HG03378 (cell line): ENCODE measurements at regions not wholly inside any gene's neighbourhood (a gene's known extent, or its start where the extent isn't known, plus 50 kb on each side); places are given as distances from the start of the nearest gene placed in this dataset.

Experiments
- ATAC-seq: cut with Tn5 transposase; IDR thresholded peaks from one replicate; pipeline ENCODE4 v1.9.1; 2021; ENCODE audit warnings: mild to moderate bottlenecking, moderate library complexity; ENCODE audit not compliant: unreplicated experiment

DNA sequence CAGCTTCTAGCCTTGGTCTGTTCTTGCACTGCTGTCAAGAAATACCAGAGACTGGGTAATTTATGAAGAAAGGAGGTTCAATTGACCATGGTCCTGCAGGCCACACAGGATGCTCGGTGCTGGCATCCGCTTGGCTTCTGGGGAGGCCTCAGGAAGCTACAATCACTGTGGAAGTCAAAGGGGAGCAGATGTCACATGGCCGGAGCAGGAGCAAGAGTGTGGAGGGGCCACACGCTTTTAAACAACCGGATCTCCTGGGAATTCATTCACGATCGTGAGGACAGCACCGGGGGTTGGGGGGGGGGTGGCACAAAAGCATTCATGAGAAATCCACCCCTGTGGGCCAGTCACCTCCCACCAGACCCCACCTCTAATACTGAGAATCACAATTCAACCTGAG is 850.4 kb upstream of the SALL3 start:
- no peak for ATAC-seq

DNA sequence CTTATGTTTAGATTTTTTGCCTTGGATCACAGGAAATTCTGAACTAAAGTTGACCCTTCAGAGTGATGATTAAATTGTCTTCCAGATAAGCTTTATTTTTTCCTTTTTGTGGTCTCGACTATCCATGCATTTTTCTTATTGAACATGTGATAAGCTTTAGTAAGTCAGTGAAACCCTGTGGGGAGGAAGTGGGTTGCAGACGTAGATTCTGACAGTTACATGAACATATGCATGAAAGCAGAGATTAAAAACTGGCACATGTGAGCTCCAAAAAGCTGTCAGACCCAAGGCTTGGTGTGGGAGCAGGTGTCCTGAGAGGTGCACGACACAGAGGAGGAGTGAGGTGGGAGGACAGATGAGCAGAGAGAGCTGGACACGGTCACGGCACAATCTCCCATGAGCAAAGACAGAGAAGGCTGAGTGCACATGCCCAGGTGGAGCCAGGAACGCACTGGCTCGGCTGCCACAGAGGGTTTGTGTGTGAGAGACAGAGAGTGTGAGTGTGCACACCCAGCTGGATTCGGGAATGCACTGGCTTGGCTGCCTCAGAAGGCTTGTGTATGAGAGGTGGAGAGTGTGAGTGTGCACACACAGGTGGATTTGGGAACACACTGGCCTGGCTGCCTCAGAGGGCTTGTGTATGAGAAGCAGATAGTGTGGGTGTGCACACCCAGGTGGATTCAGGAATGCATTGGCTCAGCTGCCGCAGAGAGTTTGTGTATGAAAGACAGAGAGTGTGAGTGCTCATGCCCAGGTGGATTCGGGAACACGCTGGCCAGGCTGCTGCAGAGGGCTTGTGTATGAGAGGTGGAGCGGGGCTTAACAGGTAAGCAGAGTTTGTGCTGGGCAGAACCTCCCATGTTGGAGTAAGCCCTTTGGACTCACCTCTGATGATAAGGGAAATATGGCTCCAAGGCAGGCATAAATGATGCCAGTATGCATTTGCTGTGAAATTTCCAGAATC is 849.1 kb upstream of the SALL3 start:
- no peak for ATAC-seq

DNA sequence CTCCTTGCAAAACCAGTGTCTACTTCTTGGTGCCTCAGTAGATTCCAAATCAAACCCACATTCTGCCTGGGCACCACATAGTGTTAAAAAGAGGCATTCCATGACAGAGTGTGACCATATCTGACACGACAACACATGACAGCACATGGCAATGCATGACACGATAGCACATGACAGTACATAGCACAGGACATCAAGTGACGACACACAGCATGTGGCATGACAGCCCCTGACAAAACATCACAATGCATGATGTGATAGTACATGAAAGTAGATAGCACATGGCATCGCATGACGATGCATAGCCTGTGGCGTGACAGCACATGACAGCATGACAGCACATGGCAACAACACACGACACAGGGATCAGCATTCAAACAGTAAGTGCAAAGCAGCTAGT is 845.9 kb upstream of the SALL3 start:
- no peak for ATAC-seq

DNA sequence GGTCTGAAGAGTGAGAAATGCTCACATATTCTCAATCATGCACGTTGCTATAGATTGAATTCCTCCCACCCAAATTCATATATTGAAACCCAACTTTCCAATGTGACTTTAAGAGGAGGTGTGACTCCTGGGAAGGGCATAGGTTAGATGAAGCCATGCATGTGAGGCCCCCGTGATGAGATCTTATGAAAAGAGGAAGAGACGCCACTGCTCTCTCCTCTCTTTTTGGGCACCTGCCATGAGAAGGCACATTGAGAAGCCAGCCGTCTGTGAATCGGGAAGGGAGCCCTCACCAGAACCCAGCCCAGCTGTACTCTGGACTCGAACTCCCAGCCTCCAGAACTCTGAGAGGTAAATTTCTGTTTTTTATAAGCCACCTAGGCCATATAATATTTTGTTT is 842.6 kb upstream of the SALL3 start:
- ATAC-seq = no peak

DNA sequence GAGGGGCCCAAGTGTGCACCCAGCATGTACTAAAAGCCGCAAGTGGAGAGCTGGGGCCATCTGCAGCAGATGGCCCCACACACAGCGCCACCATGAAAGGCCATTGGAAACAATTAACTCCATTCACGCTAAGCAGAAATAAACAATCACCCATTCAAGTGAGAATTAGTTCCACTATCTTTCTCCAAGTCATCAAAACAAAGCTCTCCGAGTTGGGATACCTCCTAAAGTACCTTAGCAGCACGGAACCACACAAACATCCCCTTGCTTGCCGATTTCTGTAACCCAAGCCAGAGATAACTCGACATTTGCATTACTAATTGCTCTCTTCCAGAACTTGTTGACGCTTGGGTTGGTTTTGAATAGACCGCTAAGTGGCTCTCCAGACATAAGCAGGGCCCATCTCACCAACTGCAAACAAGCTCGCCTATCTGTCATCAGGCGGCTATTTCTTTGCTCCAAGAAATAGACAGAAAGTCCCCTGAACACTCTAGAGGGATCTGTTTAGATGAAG is 840.6 kb upstream of the SALL3 start:
- ATAC-seq = no peak

DNA sequence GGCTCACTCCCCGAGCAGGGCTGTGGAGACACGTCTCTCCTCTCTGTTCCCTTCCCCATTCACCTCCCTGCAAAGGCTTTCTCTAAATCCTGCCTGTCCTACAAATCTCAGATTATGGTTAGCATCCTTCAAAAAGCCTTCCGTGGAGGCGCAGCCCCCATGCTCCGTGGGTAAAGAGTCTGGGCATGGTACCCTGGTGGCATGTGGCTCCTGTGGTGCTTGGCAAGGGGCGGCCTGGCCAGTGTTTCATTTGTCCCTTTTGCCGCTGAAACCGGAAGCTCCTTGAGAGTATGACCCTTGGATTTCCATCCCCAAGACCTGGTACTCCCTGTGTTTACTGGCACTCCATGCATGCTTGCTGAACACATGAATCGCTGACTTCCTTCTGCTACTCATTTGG is 839.3 kb upstream of the SALL3 start:
- no peak for ATAC-seq

DNA sequence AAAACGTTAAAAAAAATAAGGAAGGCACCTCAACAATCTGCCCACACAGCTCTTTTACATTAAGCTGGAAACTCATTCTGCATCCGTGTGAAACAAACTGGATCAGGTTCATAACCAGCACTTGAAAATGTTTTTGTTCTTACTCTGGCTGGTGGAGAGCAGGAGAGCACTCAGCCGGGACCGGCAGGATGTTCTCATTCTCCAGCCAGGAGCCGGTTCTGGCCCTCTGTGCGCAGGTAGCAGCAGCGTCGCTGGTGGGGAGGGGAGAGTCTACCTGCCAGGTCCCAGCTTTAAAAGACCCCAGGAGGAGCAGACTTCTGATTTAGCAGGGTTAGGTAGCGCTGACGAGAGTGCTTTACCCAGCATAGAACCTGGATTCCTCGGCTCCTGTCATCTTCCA is 834.9 kb upstream of the SALL3 start:
- no peak for ATAC-seq

DNA sequence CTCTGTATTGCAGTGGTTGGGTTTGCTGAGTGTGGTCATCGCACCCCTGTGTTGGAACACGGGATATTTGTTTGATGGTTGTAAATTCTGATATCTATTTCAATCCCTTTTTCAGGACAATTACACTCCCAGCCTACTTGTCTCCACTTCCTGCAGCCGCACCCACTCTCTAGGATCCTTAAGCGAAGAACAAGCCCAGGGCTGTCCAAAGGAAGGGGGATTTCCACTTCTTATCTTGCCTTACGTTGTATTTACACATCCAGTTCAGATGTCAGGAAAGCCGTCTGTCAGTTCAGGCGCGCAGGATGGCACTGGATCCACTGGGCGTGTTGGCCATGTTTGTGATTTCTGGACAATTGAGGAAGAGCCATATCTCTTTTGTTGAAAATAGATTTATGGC is 834.5 kb upstream of the SALL3 start:
- ATAC-seq = no peak

DNA sequence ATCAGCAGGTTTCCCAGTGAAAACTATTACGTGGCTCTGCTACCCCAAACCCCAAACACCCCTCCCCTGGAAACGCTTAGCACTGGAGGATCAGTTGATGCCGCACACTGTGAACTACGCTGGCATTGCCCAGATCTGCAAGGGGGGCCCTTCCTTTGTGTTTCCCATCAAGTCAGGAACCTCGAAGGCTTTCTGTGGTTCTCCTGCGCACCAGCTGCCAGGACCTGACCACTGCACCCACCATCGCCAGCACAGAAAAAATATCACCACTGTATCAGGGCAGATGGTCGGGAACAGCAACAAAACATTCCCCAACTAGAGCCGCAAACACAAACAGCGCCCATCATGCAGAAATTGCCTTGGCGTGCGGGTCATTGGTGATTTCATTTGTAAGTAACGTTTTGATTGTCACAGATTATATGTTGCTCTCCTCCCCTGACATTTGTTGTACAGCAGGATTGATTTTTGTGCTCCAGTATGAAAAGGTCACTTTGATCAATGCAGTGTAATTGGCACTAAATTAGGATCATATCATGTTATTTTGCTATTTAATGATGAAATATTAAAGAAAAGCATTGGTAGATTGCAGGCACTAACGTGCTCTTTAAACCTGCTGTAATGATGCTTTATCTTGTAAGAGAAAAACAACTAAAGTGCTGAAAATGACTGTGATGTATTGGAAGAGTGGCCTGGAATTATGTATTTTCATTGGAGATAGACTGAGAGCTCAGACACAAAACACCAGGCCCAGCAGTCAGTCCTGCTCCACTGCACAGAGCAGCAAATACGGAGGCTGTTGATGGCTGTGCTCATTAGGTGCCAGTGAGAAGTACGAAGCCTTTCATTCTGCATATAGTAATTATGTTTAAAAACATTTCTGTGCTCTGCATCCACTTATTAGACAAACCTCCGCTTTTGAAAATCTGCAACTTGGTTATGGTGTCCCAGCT is 833.2 kb upstream of the SALL3 start:
- ATAC-seq = no peak

DNA sequence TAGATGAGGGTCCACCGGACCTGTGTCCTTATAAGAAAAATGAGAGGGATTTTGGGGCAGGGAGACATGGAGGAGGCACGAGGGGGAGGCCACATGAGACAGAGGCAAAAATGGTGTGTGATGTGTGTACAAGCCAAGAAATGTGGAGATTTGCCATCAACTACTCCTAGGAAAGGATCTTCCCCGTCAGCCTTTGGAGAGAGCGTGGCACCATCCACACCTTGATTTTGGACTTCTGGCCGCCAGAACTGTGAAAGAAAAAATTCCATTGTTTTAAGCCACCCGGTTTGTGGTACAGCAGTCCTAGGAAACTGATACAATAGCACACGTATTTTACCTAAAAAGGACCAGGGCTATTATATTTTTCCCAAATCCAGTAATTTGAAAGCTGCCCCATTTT is 829.0 kb upstream of the SALL3 start:
- no peak for ATAC-seq

DNA sequence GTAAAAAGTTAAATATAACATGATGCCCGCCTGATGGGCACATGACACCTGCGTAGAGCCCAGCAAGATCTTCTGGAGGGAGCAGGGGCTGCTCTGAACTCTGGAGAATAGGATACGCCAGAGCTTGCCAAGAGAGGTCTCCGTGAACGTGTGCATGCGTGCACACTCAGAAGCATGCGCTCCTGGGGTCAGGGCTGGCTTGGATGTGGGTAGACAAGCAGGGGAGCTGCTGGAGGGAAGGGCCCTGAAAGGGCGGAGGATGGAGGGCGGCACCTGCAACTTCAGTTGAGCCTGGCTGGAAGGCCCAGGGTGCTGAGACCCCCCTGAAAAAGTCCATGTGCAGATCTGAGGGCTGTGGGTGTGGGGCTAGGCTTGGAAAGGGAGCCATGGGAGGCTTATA is 828.4 kb upstream of the SALL3 start:
- ATAC-seq = no peak

DNA sequence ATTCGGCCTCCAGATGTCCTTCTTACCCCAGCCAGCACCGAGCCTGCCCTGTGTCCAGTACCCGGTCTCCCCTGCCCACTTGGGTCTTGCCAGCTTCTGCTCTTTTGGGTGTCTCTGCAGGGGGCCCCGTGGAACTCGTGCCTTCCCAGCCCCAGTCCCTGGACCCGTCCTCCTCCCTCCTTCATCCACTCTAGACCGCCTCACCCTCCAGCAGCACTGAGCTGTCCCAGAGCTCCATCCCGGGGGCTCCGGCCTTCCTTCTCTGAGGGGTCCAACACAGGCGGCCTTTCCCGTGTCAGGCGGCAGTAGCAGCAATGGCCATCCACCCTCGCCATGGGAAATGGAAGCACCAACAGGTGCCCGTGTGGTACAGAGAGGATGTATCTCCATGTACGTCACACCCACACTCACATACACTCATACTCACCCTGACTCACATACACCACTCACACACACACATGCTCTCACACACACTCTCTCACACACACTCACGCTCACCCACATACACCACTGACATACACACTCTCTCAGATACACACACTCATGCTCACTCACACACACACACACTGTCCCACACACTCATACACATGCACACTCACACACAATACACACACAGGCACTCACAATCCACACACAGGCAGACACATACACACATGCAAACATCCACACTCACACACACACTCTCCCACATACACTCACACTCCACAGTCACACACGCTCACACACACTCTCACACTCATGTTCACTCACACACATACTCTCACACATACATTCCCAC is 827.5 kb upstream of the SALL3 start:
- no peak for ATAC-seq

DNA sequence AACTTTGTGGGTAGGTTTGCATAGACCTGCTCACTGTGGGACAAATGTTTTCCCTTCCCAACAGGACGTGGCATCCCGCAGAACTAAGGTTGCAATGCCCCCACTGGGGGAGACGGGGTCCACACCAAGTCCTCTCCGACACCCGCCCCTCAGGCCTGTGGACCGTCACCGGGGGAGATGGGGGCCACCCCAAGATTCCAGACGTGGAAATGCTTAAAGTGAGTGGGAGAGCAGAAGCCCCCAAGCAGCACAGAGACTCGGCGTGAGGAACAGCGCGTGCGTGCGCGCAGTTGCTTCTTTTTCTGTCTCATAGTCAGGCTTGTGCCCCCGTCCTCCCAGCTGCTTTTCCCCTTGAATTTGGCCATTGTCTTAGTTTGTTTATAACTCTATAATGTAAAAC is 826.3 kb upstream of the SALL3 start:
- no peak for ATAC-seq

DNA sequence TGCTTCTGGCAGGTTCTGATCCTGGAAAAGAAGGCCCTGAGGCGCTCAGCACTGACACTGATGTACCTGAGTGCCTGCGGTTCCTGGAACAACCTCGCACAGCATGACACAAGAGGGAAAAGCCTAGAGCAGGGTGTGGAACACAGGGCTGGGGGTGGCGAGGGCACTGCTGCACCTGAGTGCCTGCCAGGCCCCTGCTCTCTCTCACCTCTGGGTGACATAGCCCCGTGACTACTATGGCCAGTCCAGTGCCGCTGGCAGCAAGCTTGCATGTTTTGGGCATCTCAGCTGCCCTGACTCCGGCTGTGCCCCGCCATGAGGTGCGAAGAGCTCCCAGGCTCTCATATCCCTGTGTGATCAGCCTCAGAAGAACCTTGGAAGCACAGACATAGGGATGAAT is 825.2 kb upstream of the SALL3 start:
- no peak for ATAC-seq

DNA sequence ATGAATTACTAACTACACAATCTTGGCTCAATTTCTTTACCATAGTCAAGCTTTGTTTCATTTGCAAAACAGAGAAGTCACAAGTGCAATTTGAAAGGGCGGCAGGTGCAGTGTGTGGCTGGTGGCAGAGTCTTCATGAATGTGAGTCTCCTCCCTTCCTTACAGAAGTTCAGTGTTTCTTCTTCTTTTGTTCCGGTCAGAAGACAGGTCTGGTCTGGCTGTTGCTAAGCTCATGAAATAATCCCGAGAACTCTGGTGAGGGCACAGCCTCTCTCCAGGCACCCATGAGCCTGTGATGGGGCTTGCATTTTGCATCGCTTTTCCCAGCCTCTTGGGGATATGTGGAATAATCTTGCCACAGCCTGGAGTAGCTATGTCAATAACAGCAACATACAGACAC is 824.8 kb upstream of the SALL3 start:
- no peak for ATAC-seq

DNA sequence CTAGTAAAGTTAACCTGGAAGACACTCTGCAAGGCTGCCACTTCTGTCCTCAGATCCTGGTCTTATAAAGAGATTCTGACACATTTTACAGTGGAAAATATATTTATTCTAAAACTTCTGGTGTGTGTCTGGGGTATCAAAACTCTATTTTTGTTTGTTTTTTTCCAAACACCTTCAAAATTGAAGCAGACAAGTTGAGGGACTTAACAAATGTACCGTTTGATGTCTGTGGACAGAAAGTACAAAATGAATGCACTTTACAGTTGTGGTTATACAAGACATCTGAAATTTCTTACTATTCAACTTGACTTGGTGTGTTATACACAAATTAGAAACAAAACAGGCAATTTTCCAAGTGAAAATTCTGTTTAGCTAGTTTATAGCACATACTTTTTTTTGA is 823.2 kb upstream of the SALL3 start:
- ATAC-seq = no peak

DNA sequence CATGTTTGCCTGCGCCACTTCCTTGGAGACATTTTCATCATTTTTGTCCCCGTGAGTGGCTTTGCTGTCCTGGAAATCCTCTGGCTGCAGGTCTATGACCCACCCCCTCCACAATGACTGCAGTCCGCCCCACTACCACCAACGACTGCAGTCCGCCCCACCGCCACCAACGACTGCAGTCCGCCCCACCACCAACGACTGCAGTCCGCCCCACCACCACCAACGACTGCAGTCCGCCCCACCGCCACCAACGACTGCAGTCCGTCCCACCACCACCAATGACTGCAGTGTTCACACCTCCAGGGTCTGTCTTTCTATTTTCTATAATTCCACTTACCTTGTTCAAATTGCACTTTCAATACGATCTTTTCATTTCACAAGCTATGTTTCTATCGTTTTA is 820.7 kb upstream of the SALL3 start:
- no peak for ATAC-seq

DNA sequence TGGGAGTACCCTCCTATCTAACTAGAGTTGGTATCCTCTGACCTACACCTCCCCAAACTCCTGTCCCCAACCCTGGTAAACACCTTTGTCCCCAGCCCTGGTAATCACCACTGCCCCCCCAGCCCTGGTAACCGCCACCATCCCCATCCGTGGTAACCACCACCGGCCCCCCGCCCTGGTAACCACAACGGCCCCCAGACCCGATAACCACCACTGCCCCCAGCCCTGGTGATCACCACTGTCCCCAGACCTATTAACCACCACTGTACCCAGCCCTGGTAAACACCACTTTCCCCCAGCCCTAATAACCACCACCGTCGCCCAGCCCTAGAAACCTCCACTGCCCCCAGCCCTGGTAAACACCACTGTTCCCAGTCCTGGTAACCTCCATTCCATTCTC is 820.2 kb upstream of the SALL3 start:
- no peak for ATAC-seq

DNA sequence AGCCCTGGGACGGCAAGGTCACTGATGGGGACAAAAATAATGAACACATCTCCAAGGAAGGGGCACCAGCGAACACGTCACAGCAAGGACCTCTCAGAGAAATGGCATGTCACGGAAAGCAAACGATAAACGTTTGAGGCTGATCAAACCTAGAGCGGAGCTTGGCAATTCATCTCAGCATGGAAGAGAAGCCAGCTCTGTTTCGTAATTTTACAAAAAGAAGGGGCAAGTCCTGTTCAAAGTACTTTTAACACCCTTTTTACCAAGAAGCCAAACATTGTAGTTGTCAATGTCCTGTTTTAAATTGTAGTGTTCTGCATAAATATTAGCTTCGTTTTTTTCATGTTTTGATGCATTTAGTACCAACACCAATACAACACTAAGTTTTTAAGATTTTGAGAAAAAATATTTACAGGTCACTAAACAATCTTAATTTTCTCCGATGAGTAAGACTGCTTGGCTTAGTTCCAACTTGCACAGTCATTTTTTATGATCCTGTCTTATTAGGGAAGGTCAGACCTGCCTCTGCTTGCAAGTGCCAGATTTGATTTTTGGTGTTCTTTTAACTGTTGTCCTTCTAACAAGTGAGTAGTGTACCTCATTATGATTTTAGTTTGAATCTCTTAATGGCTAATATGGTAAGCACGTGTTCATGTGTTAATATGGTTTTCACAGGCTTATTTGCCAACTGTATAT is 818.5 kb upstream of the SALL3 start:
- ATAC-seq = no peak

DNA sequence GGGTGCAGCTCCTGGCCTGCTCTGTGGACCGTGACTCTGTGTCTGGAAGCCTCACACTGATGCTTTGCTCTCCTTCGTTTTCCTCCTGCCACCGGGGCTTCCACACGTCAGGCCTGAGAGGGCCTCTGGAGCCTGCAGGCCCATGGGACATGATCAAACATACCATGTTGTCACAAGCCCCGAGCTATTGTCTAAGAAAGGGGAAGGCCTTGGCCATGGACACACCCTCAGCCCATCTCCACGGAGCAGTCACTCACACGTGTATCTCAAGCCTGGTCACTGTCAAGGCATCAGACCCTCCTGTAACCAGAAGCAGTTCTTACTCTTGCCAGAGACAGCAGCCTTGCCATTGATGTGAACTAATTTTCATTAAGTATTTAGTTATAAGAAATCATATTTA is 814.1 kb upstream of the SALL3 start:
- ATAC-seq = no peak
